Astrocyte (in vitro differentiated cells and primary cell): ENCODE measurements at regions not wholly inside any gene's neighbourhood (a gene's known extent, or its start where the extent isn't known, plus 50 kb on each side); places are given as distances from the start of the nearest gene placed in this dataset.

ENCODE experiments used
- DNase-seq: peaks from one replicate; pipeline ENCODE4 v3.0.0-alpha.2; 2010; ENCODE audit warnings: low read depth
- FAIRE-seq: peaks from 2 replicates; lab custom pipeline; 2011; peaks lifted over from hg19 to GRCh38; lab: Jason Lieb, UNC
- H2AFZ ChIP-seq: 2 replicates; pipeline ENCODE4 v1.6.0; 2012; ENCODE audit warnings: low read depth, low read length, inconsistent platforms
- H3K27ac ChIP-seq: 2 replicates; pipeline ENCODE4 v1.5.1; 2011; ENCODE audit warnings: low read depth, low read length, inconsistent platforms
- H3K27me3 ChIP-seq: 2 replicates; pipeline ENCODE4 v1.6.0; 2011; ENCODE audit warnings: low read length, inconsistent platforms; ENCODE audit not compliant: insufficient read depth
- H3K36me3 ChIP-seq: 2 replicates; pipeline ENCODE4 v1.5.1; 2011; ENCODE audit warnings: low read length, inconsistent platforms; ENCODE audit not compliant: insufficient read depth
- H3K4me1 ChIP-seq: 2 replicates; pipeline ENCODE4 v1.5.1; 2011; ENCODE audit warnings: low read length, inconsistent platforms; ENCODE audit not compliant: insufficient read depth
- H3K4me2 ChIP-seq: 2 replicates; pipeline ENCODE4 v1.6.0; 2012; ENCODE audit warnings: low read length, inconsistent platforms
- H3K4me3 ChIP-seq: 2 replicates; pipeline ENCODE4 v1.5.1; 2011; ENCODE audit warnings: low read depth, mild to moderate bottlenecking, low read length, inconsistent platforms; ENCODE audit not compliant: insufficient read depth
- H3K79me2 ChIP-seq: 2 replicates; pipeline ENCODE4 v1.6.0; 2012; ENCODE audit warnings: mild to moderate bottlenecking, low read length, inconsistent platforms; ENCODE audit not compliant: insufficient read depth
- H3K9ac ChIP-seq: 2 replicates; pipeline ENCODE4 v1.6.0; 2012; ENCODE audit warnings: mild to moderate bottlenecking, low read length, inconsistent platforms
- H3K9me3 ChIP-seq: 2 replicates; pipeline ENCODE4 v1.5.1; 2012; ENCODE audit warnings: low read depth, mild to moderate bottlenecking, low read length, inconsistent platforms; ENCODE audit not compliant: insufficient read depth
- H4K20me1 ChIP-seq: 2 replicates; pipeline ENCODE4 v1.6.0; 2012; ENCODE audit warnings: low read length, inconsistent platforms; ENCODE audit not compliant: insufficient read depth
- H3K27ac Mint-ChIP-seq: one replicate; pipeline ENCODE4 v1.8.0; 2021; ENCODE audit warnings: mild to moderate bottlenecking, mixed read lengths; ENCODE audit not compliant: unreplicated experiment
- H3K27me3 Mint-ChIP-seq: one replicate; pipeline ENCODE4 v1.8.0; 2021; ENCODE audit warnings: low read depth, mixed read lengths; ENCODE audit not compliant: unreplicated experiment
- H3K36me3 Mint-ChIP-seq: one replicate; pipeline ENCODE4 v1.8.0; 2021; ENCODE audit warnings: low read depth, mixed read lengths; ENCODE audit not compliant: unreplicated experiment
- H3K4me1 Mint-ChIP-seq: one replicate; pipeline ENCODE4 v1.8.0; 2021; ENCODE audit warnings: low read depth, mixed read lengths; ENCODE audit not compliant: unreplicated experiment
- H3K4me3 Mint-ChIP-seq: one replicate; pipeline ENCODE4 v1.8.0; 2021; ENCODE audit warnings: mild to moderate bottlenecking, moderate library complexity, mixed read lengths; ENCODE audit not compliant: unreplicated experiment
- H3K9me3 Mint-ChIP-seq: one replicate; pipeline ENCODE4 v1.8.0; 2021; ENCODE audit warnings: mild to moderate bottlenecking, mixed read lengths; ENCODE audit not compliant: unreplicated experiment
- EZH2 ChIP-seq: IDR thresholded peaks from 2 replicates; pipeline ENCODE4 v1.6.1; 2012; ENCODE audit warnings: mild to moderate bottlenecking, low read length, inconsistent platforms; ENCODE audit not compliant: insufficient read depth
- TF ChIP-seq, protein P1 (sequence below): IDR thresholded peaks from 2 replicates; pipeline ENCODE4 v1.5.1; 2011; ENCODE audit warnings: low read depth, mild to moderate bottlenecking, inconsistent platforms, low read length, moderate library complexity; ENCODE audit not compliant: insufficient read depth

DNA sequence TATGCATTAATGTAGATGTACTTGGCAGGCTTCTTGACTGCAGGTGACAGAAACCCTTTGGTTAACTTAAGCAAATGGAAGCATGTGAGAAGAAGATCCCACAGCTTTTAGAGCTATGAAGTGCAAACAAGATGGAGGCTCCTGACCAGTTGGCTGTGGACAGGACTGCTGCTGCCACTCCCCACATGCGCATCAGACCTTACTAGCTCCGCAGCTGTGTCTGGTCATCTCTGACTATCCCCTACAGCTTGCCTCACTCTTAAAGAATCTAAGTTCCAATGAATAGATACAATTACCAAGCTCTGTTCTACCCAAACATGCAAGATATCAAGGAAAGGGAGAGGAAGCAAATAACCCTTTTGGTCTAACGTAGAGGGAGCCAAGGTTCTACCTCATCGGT is 587.6 kb downstream of the DSC3 start:
- TF ChIP-seq, protein P1, sequence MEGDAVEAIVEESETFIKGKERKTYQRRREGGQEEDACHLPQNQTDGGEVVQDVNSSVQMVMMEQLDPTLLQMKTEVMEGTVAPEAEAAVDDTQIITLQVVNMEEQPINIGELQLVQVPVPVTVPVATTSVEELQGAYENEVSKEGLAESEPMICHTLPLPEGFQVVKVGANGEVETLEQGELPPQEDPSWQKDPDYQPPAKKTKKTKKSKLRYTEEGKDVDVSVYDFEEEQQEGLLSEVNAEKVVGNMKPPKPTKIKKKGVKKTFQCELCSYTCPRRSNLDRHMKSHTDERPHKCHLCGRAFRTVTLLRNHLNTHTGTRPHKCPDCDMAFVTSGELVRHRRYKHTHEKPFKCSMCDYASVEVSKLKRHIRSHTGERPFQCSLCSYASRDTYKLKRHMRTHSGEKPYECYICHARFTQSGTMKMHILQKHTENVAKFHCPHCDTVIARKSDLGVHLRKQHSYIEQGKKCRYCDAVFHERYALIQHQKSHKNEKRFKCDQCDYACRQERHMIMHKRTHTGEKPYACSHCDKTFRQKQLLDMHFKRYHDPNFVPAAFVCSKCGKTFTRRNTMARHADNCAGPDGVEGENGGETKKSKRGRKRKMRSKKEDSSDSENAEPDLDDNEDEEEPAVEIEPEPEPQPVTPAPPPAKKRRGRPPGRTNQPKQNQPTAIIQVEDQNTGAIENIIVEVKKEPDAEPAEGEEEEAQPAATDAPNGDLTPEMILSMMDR: no peak
- no peak for TF ChIP-seq EZH2
- peaks cover 3% of the 10 kb centered on the region for H3K4me1 Mint-ChIP-seq
- Histone ChIP-seq H3K27ac (no peak overlapping the region), H2AFZ (peak overlapping the region; percentile 30), H3K4me1 (no peaks in the 10 kb centered on the region), H3K4me3 (no peak overlapping the region), H3K36me3 (no peaks in the 10 kb centered on the region), H3K4me2 (no peak overlapping the region), H4K20me1 (no peaks in the 10 kb centered on the region), H3K9ac (no peak overlapping the region), H3K9me3 (no peaks in the 10 kb centered on the region), H3K79me2 (no peaks in the 10 kb centered on the region), H3K27me3 (no peaks in the 10 kb centered on the region)
- H3K4me3 Mint-ChIP-seq: no peak overlapping the region
- H3K27me3 Mint-ChIP-seq: no peaks in the 10 kb centered on the region
- DNase-seq: no peak
- no peaks in the 10 kb centered on the region for H3K36me3 Mint-ChIP-seq
- H3K9me3 Mint-ChIP-seq: no peaks in the 10 kb centered on the region
- no peak overlapping the region for H3K27ac Mint-ChIP-seq
- no peak for FAIRE-seq

DNA sequence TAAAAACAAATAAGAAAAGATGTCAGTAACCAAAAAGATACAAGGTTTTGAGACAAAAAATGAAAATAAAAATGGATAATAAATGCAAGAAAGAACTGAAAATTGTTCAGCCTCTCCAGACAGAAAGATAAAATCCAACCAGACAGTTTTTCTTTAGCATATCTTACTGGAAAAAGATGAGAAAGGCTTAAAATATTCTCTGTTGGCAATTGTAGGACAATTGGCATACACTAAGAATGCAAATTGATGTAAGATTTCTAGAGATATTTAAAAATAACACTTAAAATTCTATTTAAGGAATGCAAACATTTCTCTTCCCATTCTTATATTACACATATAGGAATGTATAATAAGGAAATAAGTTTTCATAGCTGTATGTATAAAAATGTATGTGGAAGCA is 590.6 kb downstream of the DSC3 start:
- Mint-ChIP-seq H3K36me3 (no peaks in the 10 kb centered on the region), H3K4me3 (no peak overlapping the region), H3K27ac (no peak overlapping the region), H3K27me3 (no peaks in the 10 kb centered on the region), H3K9me3 (no peaks in the 10 kb centered on the region), H3K4me1 (peaks cover 3% of the 10 kb centered on the region)
- Histone ChIP-seq H3K9me3 (no peaks in the 10 kb centered on the region), H3K79me2 (no peaks in the 10 kb centered on the region), H3K27me3 (no peaks in the 10 kb centered on the region), H3K36me3 (no peaks in the 10 kb centered on the region), H4K20me1 (no peaks in the 10 kb centered on the region), H2AFZ (no peak overlapping the region), H3K4me1 (no peaks in the 10 kb centered on the region), H3K27ac (no peak overlapping the region), H3K9ac (no peak overlapping the region), H3K4me2 (no peak overlapping the region), H3K4me3 (no peak overlapping the region)
- TF ChIP-seq, protein P1: no peak
- no peak for TF ChIP-seq EZH2
- peak; percentile 24 for DNase-seq
- no peak for FAIRE-seq

DNA sequence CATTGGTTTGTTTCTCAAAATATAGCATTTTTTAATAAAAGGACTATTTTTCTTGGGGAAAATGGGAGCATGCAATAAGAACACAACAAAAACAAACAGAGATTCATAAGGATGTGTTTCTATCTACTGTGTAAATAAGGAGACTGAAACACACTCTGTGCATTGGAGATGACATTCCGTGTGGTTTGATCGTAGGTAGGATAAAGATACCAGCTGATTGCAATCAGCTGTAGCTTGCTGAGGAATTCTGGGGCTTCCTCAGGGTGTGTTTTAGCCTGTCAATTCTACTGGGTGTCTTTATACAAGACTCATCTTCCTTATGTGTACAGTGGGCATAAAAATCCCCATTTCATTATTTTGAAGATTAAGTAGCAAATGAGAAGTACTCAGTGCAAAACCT is 591.6 kb downstream of the DSC3 start:
- Histone ChIP-seq H3K9ac (no peak overlapping the region), H3K4me1 (no peaks in the 10 kb centered on the region), H3K4me3 (no peak overlapping the region), H2AFZ (no peak overlapping the region), H3K4me2 (no peak overlapping the region), H3K27me3 (no peaks in the 10 kb centered on the region), H3K79me2 (no peaks in the 10 kb centered on the region), H3K27ac (no peak overlapping the region), H3K36me3 (no peaks in the 10 kb centered on the region), H4K20me1 (no peaks in the 10 kb centered on the region), H3K9me3 (no peaks in the 10 kb centered on the region)
- Mint-ChIP-seq H3K27me3 (no peaks in the 10 kb centered on the region), H3K36me3 (no peaks in the 10 kb centered on the region), H3K4me1 (peaks cover 3% of the 10 kb centered on the region), H3K27ac (no peak overlapping the region), H3K9me3 (no peaks in the 10 kb centered on the region), H3K4me3 (no peak overlapping the region)
- no peak for FAIRE-seq
- no peak for TF ChIP-seq EZH2
- TF ChIP-seq, protein P1: no peak
- DNase-seq: no peak
